Ectodermal cell (in vitro differentiated cells): ENCODE measurements at regions not wholly inside any gene's neighbourhood (a gene's known extent, or its start where the extent isn't known, plus 50 kb on each side); places are given as distances from the start of the nearest gene placed in this dataset.

ENCODE experiments used
- H3K27ac ChIP-seq: 2 replicates; pipeline ENCODE4 v1.7.0; 2013; ENCODE audit warnings: mild to moderate bottlenecking, low read depth, low read length; ENCODE audit not compliant: insufficient read depth, poor library complexity, severe bottlenecking
- H3K27me3 ChIP-seq: 2 replicates; pipeline ENCODE4 v1.7.0; 2013; ENCODE audit warnings: mild to moderate bottlenecking, low read length; ENCODE audit not compliant: insufficient read depth, control insufficient read depth, poor library complexity, severe bottlenecking
- H3K36me3 ChIP-seq: one replicate; pipeline ENCODE4 v1.7.0; 2013; ENCODE audit warnings: low read length; ENCODE audit not compliant: control insufficient read depth, insufficient read depth
- H3K4me1 ChIP-seq: one replicate; pipeline ENCODE4 v1.7.0; 2013; ENCODE audit warnings: low read length; ENCODE audit not compliant: control insufficient read depth, insufficient read depth
- H3K4me3 ChIP-seq: 2 replicates; pipeline ENCODE4 v1.7.0; 2013; ENCODE audit warnings: low read depth, low read length, control low read depth; ENCODE audit not compliant: insufficient read depth
- H3K9me3 ChIP-seq: 2 replicates; pipeline ENCODE4 v1.7.0; 2013; ENCODE audit warnings: mild to moderate bottlenecking, low read length, moderate library complexity; ENCODE audit not compliant: control insufficient read depth
- WGBS, 2 experiments: methylation state at CpG; one replicate each; pipeline ENCODE4 v1.1.7; 2013; ENCODE audit warnings: missing lambda C conversion rate in 2 of 2; 5-methylcytosine and 5-hydroxymethylcytosine counted together

- H3K36me3 ChIP-seq, result no peaks in the 10 kb centered on the region
- H3K4me3 ChIP-seq, result no peak overlapping the region
- no peaks in the 10 kb centered on the region for H3K9me3 ChIP-seq
- H3K27me3 ChIP-seq, result peaks cover 13% of the 10 kb centered on the region
- WGBS, 2 experiments, result 61 to 68% methylated on average over 6 of the region's 6 CpGs
- H3K4me1 ChIP-seq, result no peaks in the 10 kb centered on the region
- H3K27ac ChIP-seq, result no peak overlapping the region
These were observed 144.6 kb upstream of the SATB2 start for GRCh38 chr2:199602271-199602895.

- H3K4me1 ChIP-seq, result no peaks in the 10 kb centered on the region
- H3K27me3 ChIP-seq, result no peaks in the 10 kb centered on the region
- H3K27ac ChIP-seq, result no peak overlapping the region
- H3K36me3 ChIP-seq, result no peaks in the 10 kb centered on the region
- no peak overlapping the region for H3K4me3 ChIP-seq
- 80% methylated on average over 1 of the region's 1 CpG; no CpG with 5 or more reads in 1 of the 2 experiments for WGBS, 2 experiments
- H3K9me3 ChIP-seq, result no peaks in the 10 kb centered on the region
These were observed 138.8 kb upstream of the SATB2 start for GRCh38 chr2:199596549-199596948.

- H3K27me3 ChIP-seq, result no peaks in the 10 kb centered on the region
- H3K27ac ChIP-seq, result no peak overlapping the region
- H3K9me3 ChIP-seq, result no peaks in the 10 kb centered on the region
- no peaks in the 10 kb centered on the region for H3K36me3 ChIP-seq
- H3K4me1 ChIP-seq, result peaks cover 6% of the 10 kb centered on the region
- no peak overlapping the region for H3K4me3 ChIP-seq
- WGBS, 2 experiments, result 71 to 76% methylated on average over 5 of the region's 5 CpGs
These were observed 136.7 kb upstream of the SATB2 start for GRCh38 chr2:199594443-199594842.

GRCh38 chr2:199591826-199592225 lies 134.1 kb upstream of the SATB2 start:
- H3K9me3 ChIP-seq, result no peaks in the 10 kb centered on the region
- H3K4me1 ChIP-seq, result peaks cover 9% of the 10 kb centered on the region
- H3K36me3 ChIP-seq, result no peaks in the 10 kb centered on the region
- H3K27ac ChIP-seq, result no peak overlapping the region
- no peak overlapping the region for H3K4me3 ChIP-seq
- 91 to 92% methylated on average over 4 of the region's 4 CpGs for WGBS, 2 experiments
- no peaks in the 10 kb centered on the region for H3K27me3 ChIP-seq

GRCh38 chr2:199590321-199591203 lies 132.8 kb upstream of the SATB2 start:
- Histone ChIP-seq H3K4me3 (no peak overlapping the region), H3K36me3 (no peaks in the 10 kb centered on the region), H3K27ac (no peak overlapping the region), H3K9me3 (no peaks in the 10 kb centered on the region), H3K4me1 (peaks cover 9% of the 10 kb centered on the region), H3K27me3 (no peaks in the 10 kb centered on the region)
- WGBS, 2 experiments, result 87 to 96% methylated on average over 4 to 5 of the region's 5 CpGs

- H3K27ac ChIP-seq, result no peak overlapping the region
- H3K9me3 ChIP-seq, result no peaks in the 10 kb centered on the region
- H3K4me3 ChIP-seq, result no peak overlapping the region
- H3K36me3 ChIP-seq, result no peaks in the 10 kb centered on the region
- no peaks in the 10 kb centered on the region for H3K27me3 ChIP-seq
- H3K4me1 ChIP-seq, result peaks cover 9% of the 10 kb centered on the region
- 64 to 66% methylated on average over 11 of the region's 11 CpGs for WGBS, 2 experiments
These were observed 131.6 kb upstream of the SATB2 start for GRCh38 chr2:199589306-199589705.

GRCh38 chr2:199588054-199588453 lies 130.3 kb upstream of the SATB2 start:
- no peaks in the 10 kb centered on the region for H3K36me3 ChIP-seq
- no peak overlapping the region for H3K27ac ChIP-seq
- H3K27me3 ChIP-seq, result no peaks in the 10 kb centered on the region
- no peak overlapping the region for H3K4me3 ChIP-seq
- 89 to 96% methylated on average over 3 of the region's 3 CpGs for WGBS, 2 experiments
- H3K4me1 ChIP-seq, result peaks cover 18% of the 10 kb centered on the region
- H3K9me3 ChIP-seq, result no peaks in the 10 kb centered on the region

GRCh38 chr2:199586646-199587045 lies 128.9 kb upstream of the SATB2 start:
- Histone ChIP-seq H3K9me3 (no peaks in the 10 kb centered on the region), H3K27me3 (no peaks in the 10 kb centered on the region), H3K4me3 (no peak overlapping the region), H3K4me1 (peaks cover 32% of the 10 kb centered on the region), H3K27ac (no peak overlapping the region), H3K36me3 (no peaks in the 10 kb centered on the region)
- 84 to 90% methylated on average over 2 of the region's 2 CpGs for WGBS, 2 experiments

- Histone ChIP-seq H3K4me3 (no peak overlapping the region), H3K36me3 (no peaks in the 10 kb centered on the region), H3K27me3 (no peaks in the 10 kb centered on the region), H3K27ac (no peak overlapping the region), H3K4me1 (peaks cover 41% of the 10 kb centered on the region), H3K9me3 (no peaks in the 10 kb centered on the region)
- 54 to 66% methylated on average over 3 of the region's 3 CpGs for WGBS, 2 experiments
These were observed 125.9 kb upstream of the SATB2 start for GRCh38 chr2:199583676-199584075.

- peak overlapping the region; percentile 88 for H3K27ac ChIP-seq
- no peaks in the 10 kb centered on the region for H3K36me3 ChIP-seq
- 2% methylated on average over 9 of the region's 9 CpGs for WGBS, 2 experiments
- no peaks in the 10 kb centered on the region for H3K27me3 ChIP-seq
- H3K4me1 ChIP-seq, result peaks cover 38% of the 10 kb centered on the region
- peak overlapping the region; percentile 24 for H3K4me3 ChIP-seq
- no peaks in the 10 kb centered on the region for H3K9me3 ChIP-seq
These were observed 124.2 kb upstream of the SATB2 start for GRCh38 chr2:199581935-199582360.
